ENCODE measurements at regions not wholly inside any gene's neighbourhood (a gene's known extent, or its start where the extent isn't known, plus 50 kb on each side); places are given as distances from the start of the nearest gene placed in this dataset.
"Not testable (repeated sequence)": the region's sequence is repeated elsewhere in the genome, so short reads cannot be mapped to it uniquely, and the experiment has no call there.

DNA sequence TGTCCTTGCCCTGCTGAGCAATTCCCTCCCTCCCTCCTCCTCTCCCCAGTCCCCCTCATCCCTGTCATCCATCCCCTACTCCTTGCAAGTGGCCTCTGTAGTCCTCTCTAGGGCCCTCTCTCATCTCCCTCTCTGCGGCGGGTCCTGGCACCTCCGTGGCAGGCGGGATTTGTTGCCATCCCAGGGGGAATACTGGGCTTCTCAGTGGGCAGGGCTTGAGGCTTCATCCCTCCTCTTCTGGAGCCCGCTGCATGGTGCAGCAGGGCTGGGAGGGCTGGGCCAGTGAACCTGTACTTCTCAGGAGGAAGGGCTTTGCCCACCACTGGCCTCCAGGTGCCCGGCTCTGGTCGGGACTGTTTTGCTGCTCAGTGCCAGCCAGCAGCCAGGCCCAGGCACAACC, 216.2 kb downstream of the TFCP2L1 start:
- no peak for DNase-seq (ENCODE audit: extremely low spot score)
- TF ChIP-seq, protein P1, sequence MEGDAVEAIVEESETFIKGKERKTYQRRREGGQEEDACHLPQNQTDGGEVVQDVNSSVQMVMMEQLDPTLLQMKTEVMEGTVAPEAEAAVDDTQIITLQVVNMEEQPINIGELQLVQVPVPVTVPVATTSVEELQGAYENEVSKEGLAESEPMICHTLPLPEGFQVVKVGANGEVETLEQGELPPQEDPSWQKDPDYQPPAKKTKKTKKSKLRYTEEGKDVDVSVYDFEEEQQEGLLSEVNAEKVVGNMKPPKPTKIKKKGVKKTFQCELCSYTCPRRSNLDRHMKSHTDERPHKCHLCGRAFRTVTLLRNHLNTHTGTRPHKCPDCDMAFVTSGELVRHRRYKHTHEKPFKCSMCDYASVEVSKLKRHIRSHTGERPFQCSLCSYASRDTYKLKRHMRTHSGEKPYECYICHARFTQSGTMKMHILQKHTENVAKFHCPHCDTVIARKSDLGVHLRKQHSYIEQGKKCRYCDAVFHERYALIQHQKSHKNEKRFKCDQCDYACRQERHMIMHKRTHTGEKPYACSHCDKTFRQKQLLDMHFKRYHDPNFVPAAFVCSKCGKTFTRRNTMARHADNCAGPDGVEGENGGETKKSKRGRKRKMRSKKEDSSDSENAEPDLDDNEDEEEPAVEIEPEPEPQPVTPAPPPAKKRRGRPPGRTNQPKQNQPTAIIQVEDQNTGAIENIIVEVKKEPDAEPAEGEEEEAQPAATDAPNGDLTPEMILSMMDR (IDR thresholded peaks at IDR 0.05; ENCODE audit: control extremely low read depth, extremely low read depth, low read depth, missing control alignments) = no peak
- ChIA-PET POLR2A (no interaction called here), CTCF (interaction anchor here (1.0 to 3.0 kb wide), 3 partner anchors 11 to 373 kb away, joined by 4 to 19 read pairs (median 7); no protein-coding TSS in a partner anchor)

DNA sequence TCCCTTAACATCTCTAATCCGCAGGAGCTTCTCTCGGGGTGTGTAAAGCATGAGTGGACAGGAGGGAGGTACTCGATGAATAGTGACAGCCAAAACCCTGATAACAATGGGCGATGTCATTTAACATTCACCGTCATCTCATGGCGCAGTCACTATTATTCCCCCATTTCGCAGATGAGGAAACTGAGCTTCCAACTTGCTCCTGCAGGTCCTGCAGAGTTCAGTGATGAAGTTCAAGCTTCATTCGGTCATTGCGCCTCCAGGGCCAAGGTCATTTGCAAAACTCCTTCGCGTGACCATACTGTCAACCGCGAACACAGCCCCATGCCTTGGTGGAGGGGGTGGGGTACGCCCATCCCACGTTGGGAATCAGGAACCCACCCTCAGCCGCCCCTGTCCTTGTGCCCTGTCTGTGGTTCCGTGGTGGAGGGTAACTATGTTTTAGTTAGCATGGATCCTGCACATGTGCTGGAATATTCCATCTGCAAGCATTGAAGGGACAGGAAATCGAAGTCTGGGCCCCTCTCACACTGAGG, 215.5 kb downstream of the TFCP2L1 start:
- TF ChIP-seq, protein P1 (IDR thresholded peaks at IDR 0.05; ENCODE audit: control extremely low read depth, extremely low read depth, low read depth, missing control alignments) = no peak
- POLR2A ChIA-PET = no interaction called here
- no peak for DNase-seq (ENCODE audit: extremely low spot score)
- CTCF ChIA-PET = interaction anchor here (1.0 to 3.0 kb wide), 3 partner anchors 10 to 373 kb away, joined by 4 to 19 read pairs (median 4); no protein-coding TSS in a partner anchor

DNA sequence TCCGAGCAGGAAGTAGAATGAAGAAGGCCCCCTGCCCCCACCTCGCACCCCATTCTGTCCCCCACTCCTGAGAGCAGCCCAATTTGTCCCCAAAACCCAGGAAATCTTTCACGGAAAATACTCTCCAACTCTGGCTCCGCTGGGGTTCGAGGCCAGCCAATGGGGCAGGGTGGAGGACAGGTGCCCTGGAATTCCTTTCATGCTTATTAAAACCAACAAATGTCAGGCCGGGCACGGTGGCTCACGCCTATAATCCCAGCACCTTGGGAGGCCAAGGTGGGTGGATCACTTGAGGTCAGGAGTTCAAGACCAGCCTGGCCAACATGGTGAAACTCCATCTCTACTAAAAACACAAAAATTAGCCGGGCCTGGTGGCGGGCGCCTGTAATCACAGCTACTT, 214.9 kb downstream of the TFCP2L1 start:
- CTCF ChIA-PET = interaction anchor here (1.0 to 3.0 kb wide), 5 partner anchors 10 to 374 kb away, joined by 4 to 19 read pairs (median 6); no protein-coding TSS in a partner anchor
- DNase-seq (ENCODE audit: extremely low spot score); POLR2A ChIA-PET: not testable (repeated sequence)

DNA sequence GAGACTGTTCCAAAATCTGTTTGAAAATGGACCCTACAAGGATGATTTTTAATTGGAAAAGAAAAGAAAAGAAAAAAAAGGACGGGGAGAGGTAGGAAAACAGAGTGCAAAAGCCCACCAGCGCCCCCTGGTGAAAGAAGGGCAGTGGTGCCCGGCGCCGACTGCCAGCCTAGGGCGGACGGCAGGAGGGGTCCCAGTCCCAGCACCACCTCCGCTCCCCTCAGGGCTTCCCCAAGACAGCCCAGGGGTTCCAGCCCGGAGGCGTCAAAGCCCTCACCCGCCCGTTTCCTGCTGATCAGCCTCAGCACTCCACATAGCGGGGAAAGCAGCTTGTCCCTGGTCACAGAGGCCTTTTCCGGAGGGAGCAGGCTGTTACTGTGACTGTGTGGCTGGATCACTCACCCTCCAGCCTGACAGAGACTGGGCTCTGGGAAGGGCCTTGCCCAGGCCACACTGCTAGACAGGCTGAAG, 213.9 kb downstream of the TFCP2L1 start:
- ChIA-PET CTCF (interaction anchor here (1.0 to 3.0 kb wide), 8 partner anchors 8 to 377 kb away, joined by 3 to 14 read pairs (median 6); no protein-coding TSS in a partner anchor), POLR2A (no interaction called here)
- peak; percentile 79 for DNase-seq (ENCODE audit: extremely low spot score)
- TF ChIP-seq, protein P1 (IDR thresholded peaks at IDR 0.05; ENCODE audit: control extremely low read depth, extremely low read depth, low read depth, missing control alignments) = peak; percentile 55

DNA sequence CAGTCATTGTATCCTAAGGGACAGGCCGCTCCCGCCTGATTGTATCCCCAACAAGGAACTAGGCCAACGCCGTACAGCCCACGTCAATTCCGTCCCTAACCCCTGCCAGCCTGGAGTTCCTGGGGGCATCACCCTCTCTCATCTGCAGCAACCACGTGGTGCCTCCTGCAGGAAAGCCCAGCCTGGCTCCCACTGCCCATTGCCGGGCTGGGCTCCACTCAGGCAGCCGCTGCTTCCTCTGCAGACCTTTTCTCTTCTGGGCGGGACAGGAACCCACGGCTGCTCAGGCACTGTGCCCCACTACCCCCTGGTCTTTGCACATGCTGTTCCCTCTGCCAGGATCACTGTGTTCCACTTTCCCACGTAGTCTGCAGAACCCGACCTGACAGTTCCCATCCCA, 212.2 kb downstream of the TFCP2L1 start:
- CTCF ChIA-PET = interaction anchor here (0.8 to 3.0 kb wide), 5 partner anchors 9 to 377 kb away, joined by 3 to 14 read pairs (median 6); no protein-coding TSS in a partner anchor
- TF ChIP-seq, protein P1 (IDR thresholded peaks at IDR 0.05; ENCODE audit: control extremely low read depth, extremely low read depth, low read depth, missing control alignments) = no peak
- DNase-seq (ENCODE audit: extremely low spot score) = no peak
- POLR2A ChIA-PET = no interaction called here

DNA sequence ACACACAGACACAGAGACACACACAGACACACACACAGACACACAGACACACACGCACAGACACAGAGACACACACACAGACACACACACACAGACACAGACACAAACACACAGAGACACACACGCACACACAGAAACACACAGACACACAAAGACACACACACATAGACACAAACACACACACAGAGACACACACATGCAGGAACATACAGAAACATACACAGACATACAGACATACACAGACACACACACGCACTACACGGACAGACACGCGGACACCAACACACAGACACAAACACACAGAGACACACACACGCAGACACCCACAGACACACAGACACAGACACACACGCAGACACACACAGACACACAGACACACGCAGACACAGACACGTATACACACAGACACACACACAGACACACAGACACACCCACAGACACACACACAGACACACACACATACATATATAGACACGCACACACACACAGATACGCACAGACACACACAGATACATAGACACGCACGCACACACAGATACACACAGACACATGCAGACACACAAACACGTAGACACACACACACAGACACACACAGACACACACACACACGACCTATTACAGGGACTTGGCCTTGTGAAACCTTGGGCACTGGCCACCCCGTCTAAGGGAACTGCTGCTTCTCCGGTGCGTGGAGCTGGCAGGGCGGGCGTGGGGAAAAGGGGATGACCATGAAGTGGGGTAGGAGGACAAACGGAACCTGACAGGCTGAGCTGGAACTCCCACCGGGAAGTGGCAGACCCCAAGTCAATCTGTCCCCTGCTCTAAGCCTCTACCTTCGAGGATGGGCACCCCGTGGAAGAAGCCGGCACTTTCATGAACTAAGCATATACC, 211.4 kb downstream of the TFCP2L1 start:
- no peak for DNase-seq (ENCODE audit: extremely low spot score)
- TF ChIP-seq, protein P1 (IDR thresholded peaks at IDR 0.05; ENCODE audit: control extremely low read depth, extremely low read depth, low read depth, missing control alignments) = no peak
- ChIA-PET CTCF (interaction anchor here (1.7 to 13.5 kb wide), 3 partner anchors 11 to 378 kb away, joined by 4 to 174 read pairs (median 7); no protein-coding TSS in a partner anchor), POLR2A (no interaction called here)
